ENCODE measurements at regions not wholly inside any gene's neighbourhood (a gene's known extent, or its start where the extent isn't known, plus 50 kb on each side); places are given as distances from the start of the nearest gene placed in this dataset.
A peak's percentile ranks its signal among the peaks of the same experiment; 100 is the strongest.

- intact Hi-C loops (cut with DNase I), result no loop called here
- no peak for DNase-seq (ENCODE audit: low spot score)
Measured at GRCh38 chr4:174131901-174132300, 151.6 kb downstream of the FBXO8 start.

- DNase-seq (ENCODE audit: low spot score), result no peak
- intact Hi-C loops (cut with DNase I), result no loop called here
Measured at GRCh38 chr4:174122705-174123104, 160.8 kb downstream of the FBXO8 start.

GRCh38 chr4:174120446-174121295 is 162.8 kb downstream of the FBXO8 start:
- DNase-seq (ENCODE audit: low spot score), result peak; percentile 73
- intact Hi-C loops (cut with DNase I), result no loop called here

DNA sequence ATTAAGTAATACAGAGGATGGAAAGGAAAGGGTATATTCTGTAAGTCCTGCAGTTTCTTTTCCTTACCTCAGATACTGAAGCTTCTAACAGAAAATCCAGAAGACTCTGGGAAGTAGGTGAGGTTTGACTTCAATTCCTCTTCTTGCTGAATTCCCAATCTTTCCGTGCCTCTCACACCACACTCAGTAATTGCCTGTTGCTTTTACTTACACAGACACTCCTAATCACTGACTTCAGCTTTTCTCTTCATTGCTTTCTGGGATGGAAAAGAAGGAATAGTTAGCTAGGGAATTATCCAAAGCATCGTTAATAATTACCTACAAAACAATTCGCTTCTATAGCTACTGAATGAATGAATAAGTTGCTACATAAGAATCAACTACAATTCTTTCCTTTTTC is 163.6 kb downstream of the FBXO8 start:
- intact Hi-C loops (cut with DNase I), result no loop called here
- DNase-seq (ENCODE audit: low spot score), result no peak

DNA sequence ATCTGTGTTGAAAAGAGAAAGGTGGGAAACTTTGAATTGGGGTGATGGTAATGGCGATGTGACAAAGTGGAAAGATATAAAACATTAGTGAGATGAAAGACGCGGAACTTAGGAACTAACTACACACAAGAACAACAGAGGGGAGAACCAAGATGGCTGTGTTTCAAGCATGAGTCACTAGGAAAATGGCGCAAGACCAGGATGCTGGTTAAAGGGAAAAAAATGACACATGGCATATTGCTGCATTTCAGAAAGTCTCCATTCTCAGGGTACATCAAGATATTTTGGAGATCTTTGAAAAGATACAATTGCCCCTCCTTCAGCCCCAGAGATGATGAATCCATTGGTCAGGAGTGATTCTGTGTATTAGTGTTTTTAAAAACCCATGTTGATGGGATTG is 164.4 kb downstream of the FBXO8 start:
- no peak for DNase-seq (ENCODE audit: low spot score)
- intact Hi-C loops (cut with DNase I), result no loop called here

DNA sequence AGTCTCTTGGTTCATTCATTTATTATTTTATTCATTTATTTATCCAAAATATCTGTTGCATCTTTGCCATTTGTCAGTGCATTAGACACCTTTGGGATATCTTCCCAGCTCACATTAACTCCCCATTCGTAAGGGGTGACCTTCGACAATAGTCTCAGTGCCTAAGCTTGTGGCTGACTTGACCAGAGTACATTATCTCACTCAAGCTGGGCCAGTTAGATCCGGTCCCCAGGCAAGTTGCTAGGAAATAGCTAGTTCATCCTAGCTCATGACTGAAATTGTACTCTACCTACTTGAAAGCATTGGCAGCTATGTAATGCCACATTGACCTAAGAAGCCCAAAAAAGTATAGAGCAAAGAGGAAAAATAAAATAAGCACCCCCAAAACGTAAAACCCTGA is 165.3 kb downstream of the FBXO8 start:
- intact Hi-C loops (cut with DNase I), result no loop called here
- DNase-seq (ENCODE audit: low spot score), result no peak

- intact Hi-C loops (cut with DNase I), result no loop called here
- DNase-seq (ENCODE audit: low spot score), result no peak
Measured at GRCh38 chr4:174117445-174117844, 166.0 kb downstream of the FBXO8 start.

- intact Hi-C loops (cut with DNase I), result no loop called here
- DNase-seq (ENCODE audit: low spot score), result no peak
Measured at GRCh38 chr4:174116021-174116420, 167.4 kb downstream of the FBXO8 start.

- intact Hi-C loops (cut with DNase I), result loop anchor here in 1 of 2 donors (5.0 kb wide), 1 partner anchor 699 kb away; no protein-coding TSS in a partner anchor
- no peak for DNase-seq (ENCODE audit: low spot score)
Measured at GRCh38 chr4:174111422-174111821, 172.0 kb downstream of the FBXO8 start.

- intact Hi-C loops (cut with DNase I), result loop anchor here in 1 of 2 donors (5.0 kb wide), 1 partner anchor 698 kb away; no protein-coding TSS in a partner anchor
- no peak for DNase-seq (ENCODE audit: low spot score)
Measured at GRCh38 chr4:174110180-174110579, 173.3 kb downstream of the FBXO8 start.

GRCh38 chr4:174107746-174108354 is 175.6 kb downstream of the FBXO8 start:
- intact Hi-C loops (cut with DNase I), result no loop called here
- DNase-seq (ENCODE audit: low spot score), result no peak

DNA sequence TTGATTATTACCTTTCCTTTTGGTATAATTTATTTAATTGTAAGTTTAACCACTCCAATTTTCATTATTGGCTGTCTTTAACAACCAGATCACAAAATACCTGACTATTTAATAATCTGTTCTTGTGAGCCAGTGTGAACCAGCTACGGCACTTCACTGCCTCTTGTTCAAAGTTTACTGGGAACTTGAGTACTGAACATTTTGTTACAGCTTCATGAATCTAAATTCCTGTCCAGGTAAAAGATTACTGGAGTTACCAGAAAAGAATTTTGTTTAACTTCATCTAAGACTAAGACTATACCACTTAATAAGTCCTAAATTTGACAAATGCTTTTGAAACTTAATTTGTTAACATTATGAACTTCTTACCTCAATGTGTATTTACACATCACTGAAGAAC is 178.3 kb downstream of the FBXO8 start:
- intact Hi-C loops (cut with DNase I), result no loop called here
- no peak for DNase-seq (ENCODE audit: low spot score)

GRCh38 chr4:174100910-174101309 is 182.6 kb downstream of the FBXO8 start:
- DNase-seq (ENCODE audit: low spot score), result no peak
- intact Hi-C loops (cut with DNase I), result no loop called here

- no peak for DNase-seq (ENCODE audit: low spot score)
Measured at GRCh38 chr4:174099712-174100111, 183.8 kb downstream of the FBXO8 start.

GRCh38 chr4:174096999-174097398 is 186.5 kb downstream of the FBXO8 start:
- intact Hi-C loops (cut with DNase I), result loop anchor here in 1 of 2 donors (1.0 kb wide), 1 partner anchor 32 kb away; no protein-coding TSS in a partner anchor
- DNase-seq (ENCODE audit: low spot score), result no peak

More at GRCh38 chr4:174099712-174100111, 183.8 kb downstream of the FBXO8 start:
- intact Hi-C loops (cut with DNase I), result no loop called here

DNA sequence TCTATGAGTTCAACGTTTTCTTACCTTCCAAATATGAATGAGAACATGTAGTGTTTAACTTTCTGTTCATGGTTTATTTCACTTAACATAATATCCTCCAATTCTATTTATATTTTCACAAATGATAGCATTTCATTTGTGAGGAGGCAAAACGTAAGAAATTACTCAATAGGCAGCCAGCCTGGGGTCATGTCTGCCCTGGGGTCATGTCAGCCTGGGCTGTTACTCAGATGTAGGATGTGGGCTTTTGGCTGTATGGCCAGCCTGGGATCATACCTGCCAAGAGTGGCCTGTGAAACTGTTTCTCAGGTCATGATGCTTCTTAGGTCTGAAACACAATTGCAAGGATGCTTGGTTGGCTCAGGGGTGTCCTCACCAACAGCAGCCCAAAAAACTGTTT is 187.0 kb downstream of the FBXO8 start:
- no peak for DNase-seq (ENCODE audit: low spot score)
- intact Hi-C loops (cut with DNase I), result no loop called here

- intact Hi-C loops (cut with DNase I), result no loop called here
- DNase-seq (ENCODE audit: low spot score), result no peak
Measured at GRCh38 chr4:174091130-174091529, 192.3 kb downstream of the FBXO8 start.

- intact Hi-C loops (cut with DNase I), result no loop called here
Measured at GRCh38 chr4:174089711-174090110, 193.8 kb downstream of the FBXO8 start.

DNA sequence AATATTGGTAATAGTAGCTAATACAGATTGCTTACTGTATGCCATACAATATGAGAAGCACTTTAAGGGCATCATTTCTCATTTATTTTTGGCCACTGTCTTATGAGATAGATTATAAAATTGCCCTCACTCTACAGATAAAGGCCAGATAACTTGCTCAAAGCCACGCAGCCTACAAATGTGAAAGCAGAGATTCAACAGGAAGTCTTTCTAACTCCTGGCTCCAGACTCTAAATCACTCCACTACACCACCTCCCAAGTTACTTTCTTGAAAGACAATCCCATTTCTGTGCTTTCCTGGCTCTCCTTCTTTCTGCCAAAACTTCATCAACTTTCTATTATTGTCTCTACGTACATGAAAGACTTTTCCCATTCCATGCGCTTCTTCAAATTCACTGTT is 194.7 kb downstream of the FBXO8 start:
- DNase-seq (ENCODE audit: low spot score), result no peak
- intact Hi-C loops (cut with DNase I), result no loop called here

More at GRCh38 chr4:174089711-174090110, 193.8 kb downstream of the FBXO8 start:
- DNase-seq (ENCODE audit: low spot score), result no peak
